EL (cell line): ENCODE measurements at regions not wholly inside any gene's neighbourhood (a gene's known extent, or its start where the extent isn't known, plus 50 kb on each side); places are given as distances from the start of the nearest gene placed in this dataset.

Source experiments
- DNase-seq: peaks from one replicate; pipeline ENCODE4 v3.0.0-alpha.2; 2016

GRCh38 chr4:4808086-4808485, 51.4 kb upstream of the MSX1 start:
- DNase-seq, result no peak

DNA sequence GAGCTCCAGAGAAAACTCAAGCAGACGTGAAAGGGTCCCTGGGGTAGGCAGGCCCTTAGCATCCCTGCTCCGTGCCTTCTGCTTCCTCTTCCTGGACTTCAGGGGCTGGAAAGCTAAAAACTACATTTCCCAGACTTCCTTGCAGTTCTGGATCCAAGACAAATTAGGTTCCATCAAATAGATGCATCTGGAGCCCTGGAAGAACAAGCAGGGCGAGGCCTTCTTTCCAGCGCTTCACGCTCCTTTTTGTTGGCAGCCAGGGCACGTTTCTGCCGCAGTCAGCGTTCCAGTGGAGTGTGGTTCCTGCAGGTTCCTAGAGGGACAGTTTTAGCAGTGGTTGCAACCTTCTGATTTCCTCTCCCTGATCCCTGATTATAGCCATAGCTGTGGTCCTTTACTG, 53.6 kb upstream of the MSX1 start:
- DNase-seq, result no peak

DNA sequence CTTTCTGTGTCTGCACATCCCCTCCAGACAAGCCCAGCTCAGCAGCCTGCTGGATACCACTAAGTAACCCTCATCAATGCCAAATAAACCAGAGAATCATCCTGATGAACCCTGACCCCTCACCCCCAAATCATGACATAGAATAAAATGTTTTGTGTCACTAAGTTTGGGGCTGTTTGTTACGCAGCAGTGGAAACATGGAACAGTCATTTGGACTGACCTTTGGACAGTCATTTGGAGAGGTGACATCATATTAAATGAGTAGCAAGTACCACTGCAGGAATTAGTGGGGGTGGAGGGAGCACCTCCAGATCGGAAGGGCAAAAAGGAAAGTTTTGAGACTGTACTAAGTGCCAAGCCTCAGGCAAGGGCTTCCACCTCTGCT, 55.6 kb upstream of the MSX1 start:
- no peak for DNase-seq

GRCh38 chr4:4803216-4803911, 56.1 kb upstream of the MSX1 start:
- no peak for DNase-seq

DNA sequence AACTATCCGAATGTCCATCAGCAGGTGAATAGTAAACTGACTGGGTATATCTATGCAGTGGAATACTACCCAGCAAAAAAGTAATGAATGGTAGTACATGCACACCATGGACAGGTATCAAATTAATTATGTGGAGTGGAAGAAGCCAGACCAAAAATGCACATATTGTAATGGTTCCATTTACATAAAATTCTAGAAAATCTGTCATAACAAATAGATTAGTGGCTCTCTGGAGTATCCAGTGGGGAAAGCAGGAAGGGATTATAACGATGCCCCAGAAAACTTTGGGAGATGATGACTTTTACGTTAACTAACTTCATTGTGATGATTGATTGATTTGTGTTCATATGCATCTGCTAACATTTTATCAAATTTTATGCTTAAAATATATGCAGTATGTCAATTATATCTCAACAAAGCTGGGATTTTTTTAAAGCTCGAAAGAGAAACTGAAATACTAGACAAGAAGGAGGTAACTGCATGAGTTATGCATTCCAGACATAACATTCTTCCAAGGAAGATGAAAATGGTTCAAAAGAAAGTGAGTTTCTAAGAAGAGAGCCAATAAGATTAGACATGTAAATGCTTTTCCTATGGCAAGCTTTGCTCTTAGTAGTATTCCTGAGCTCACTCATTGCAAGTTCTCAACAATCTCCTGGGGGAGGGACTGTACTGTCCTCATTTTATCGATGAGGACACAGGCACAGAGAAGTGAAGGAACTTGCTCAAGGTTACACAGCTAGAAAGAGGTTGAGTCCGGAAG, 58.6 kb upstream of the MSX1 start:
- peak; percentile 46 for DNase-seq

GRCh38 chr4:4794421-4794820, 65.0 kb upstream of the MSX1 start:
- DNase-seq, result peak; percentile 30

- DNase-seq, result peak; percentile 59
Measured at GRCh38 chr4:4792466-4792865, 67.0 kb upstream of the MSX1 start.

GRCh38 chr4:4791299-4792111, 68.0 kb upstream of the MSX1 start:
- peak; percentile 17 for DNase-seq

DNA sequence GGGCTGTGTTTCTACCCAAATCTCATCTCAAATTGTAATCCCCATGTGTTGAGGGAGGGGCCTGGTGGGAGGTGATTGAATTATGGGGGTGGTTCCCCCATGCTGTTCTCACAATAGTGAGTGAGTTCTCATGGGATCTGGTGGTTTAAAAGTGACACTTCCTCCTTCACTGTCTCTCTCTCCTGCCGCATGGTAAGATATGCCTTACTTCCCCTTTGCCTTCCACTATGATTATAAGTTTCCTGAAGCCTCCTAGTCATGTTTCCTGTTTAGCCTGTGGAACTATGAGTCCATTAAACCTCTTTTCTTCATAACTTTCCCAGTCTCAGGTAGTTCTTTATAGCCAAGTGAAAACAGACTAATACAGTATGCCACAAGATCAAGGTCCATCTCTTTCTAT, 70.0 kb upstream of the MSX1 start:
- no peak for DNase-seq

- no peak for DNase-seq
Measured at GRCh38 chr4:4788573-4788972, 70.9 kb upstream of the MSX1 start.

DNA sequence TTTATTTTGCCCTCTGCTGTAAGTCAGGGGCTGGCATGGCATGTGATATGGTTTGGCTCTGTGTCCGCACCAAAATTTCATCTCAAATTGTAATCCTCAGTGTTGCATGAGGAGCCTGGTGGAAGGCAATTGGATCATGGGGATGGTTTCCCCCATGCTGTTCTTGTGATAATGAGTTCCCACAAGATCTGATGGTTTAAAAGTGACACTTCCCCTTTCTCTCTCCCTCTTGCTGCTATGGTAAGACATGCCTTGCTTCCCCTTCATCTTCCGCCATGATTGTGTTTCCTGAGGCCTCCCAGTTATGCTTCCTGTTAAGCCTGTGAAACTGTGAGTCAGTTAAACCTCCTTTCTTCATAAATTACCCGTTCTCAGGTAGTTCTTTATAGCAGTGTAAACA, 72.0 kb upstream of the MSX1 start:
- no peak for DNase-seq

DNA sequence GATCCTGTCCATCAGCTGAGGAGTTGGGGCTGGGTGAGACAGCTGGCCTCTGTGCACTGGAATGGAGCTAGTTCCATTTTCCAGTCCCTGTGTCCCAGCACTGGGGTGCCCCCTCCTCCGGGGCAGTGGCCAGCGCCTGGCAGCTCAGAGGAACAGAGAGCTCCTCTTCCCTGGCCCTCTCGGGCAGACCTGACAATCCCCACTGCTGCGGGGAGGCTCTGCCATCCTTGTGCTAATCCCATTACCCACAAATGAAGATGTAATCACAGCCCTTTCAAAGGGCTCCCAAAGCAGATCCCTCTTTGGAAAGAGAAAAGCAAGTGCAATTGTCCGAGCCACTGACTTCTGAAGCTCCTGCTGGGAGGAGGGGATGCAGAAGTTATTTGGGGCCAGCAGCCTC, 75.1 kb upstream of the MSX1 start:
- no peak for DNase-seq

GRCh38 chr4:4783847-4784246, 75.6 kb upstream of the MSX1 start:
- DNase-seq, result no peak

DNA sequence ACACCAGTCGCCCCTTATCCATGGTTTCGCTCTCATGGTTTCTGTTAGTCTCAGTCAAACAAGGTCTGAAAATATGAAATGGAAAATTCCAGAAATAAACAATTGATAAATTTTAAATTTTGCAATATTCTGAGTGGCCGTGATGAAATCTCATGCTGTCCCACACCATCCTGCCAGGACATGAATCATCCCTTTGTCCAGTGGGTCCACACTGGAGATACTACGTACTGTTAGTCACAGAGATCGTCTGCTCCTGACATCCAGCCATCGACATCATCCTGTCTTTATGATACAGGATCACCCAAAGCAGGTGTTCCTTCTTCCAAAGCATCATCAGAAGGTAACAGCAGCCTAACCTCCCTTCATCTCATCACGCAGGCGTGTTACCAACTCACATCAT, 76.5 kb upstream of the MSX1 start:
- peak; percentile 36 for DNase-seq

DNA sequence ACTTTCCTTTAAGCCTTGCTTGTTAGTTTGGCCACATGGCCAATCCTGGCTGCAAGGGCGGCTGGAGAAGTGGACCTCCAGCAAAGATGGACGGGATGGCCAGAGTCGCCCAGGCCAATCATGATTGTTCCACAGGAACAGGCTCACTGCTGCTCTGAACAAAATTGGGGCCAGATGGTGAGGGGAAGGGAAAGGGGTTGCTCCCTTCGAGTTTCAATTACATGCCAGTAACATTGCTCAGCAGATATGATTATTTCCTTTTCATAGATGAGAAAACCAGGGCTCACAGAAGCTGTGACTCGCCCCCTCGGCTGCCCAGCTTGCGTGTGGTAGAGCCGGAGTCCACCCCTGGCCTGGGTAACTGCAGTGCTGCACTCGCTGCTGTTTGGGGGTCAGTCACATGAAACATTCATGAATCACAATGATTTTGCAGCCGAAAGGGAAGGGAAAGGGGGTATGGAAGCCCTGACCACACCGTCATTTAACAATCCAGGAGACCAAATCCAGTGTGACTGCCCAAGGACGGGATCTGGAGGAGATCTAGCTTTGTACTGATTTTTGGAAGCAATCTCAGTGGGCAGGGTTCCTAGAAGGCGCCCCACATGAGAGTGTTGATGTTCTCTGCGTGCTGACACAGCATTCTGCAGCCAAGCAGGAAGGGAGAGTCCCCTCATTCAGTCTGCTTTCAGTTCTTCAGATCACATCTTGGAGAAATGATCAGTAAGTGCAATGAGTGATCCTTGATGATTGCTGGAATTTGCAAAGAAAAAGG, 77.3 kb upstream of the MSX1 start:
- DNase-seq, result peak; percentile 72

- peak; percentile 77 for DNase-seq
Measured at GRCh38 chr4:4780729-4781244, 78.7 kb upstream of the MSX1 start.

DNA sequence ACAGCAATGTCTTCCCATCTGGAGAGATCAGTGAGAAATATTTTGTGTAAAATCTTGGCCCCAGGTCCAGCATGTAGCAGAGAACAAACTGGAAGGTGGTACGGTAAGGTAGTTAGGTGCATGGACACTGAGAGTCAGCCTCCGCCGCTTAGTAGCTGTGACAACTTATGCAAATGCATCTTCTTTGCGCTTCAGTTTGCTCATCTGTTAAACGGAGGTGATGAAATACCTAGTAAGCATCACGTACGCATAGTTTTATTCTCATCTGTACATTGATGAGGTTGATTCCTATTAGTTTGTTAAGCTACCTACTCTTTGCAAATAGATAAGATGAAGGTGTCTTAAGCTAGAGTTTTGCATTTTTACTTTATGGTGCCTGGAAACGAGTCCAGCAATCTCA, 80.0 kb upstream of the MSX1 start:
- no peak for DNase-seq

- no peak for DNase-seq
Measured at GRCh38 chr4:4779054-4779453, 80.4 kb upstream of the MSX1 start.

- DNase-seq, result no peak
Measured at GRCh38 chr4:4778554-4778953, 80.9 kb upstream of the MSX1 start.

- DNase-seq, result no peak
Measured at GRCh38 chr4:4776934-4777333, 82.5 kb upstream of the MSX1 start.

- DNase-seq, result no peak
Measured at GRCh38 chr4:4776335-4776734, 83.1 kb upstream of the MSX1 start.

DNA sequence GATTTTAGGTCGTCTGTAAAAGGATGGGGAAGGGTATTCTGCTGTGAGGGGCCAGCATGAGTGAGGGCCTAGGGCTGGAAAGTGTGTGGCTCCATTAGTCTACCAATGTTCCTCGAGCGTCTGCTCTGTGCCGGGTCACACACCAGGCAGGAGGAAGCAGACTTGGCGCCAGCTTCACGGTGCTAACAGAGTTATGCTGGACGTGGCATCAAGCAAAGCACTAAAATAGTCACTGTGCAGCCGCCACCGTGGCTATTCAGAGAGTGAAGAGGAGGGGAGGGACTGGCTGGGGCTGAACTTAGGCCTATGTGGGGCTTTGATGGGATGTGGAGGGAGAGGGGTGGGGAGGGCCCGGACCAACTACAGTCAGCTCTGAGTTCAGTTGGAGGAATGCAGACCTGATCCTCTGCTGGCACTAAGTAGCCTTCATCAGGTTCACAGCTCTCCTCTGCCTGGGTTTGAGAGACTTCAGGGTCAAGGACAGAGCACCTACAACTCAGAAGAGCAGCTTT, 83.9 kb upstream of the MSX1 start:
- DNase-seq, result no peak

DNA sequence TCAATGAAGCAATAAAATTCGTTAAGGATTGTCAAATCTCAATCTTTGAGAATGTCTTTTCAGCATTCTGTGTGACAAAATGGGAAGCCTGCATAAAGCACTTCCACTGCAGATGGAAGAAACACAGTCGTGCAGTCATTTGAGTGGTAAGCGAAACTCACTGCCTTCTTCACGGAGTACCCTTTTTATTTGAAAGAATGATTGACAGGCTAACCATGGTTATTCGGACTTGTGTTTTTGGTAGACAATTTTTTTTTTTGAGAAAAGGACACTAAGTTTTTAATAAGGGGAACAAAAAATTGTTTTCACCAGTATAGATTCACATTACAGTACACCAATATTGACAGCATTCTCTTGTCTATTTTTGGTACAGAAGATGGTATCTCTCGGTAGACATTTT, 86.9 kb upstream of the MSX1 start:
- no peak for DNase-seq
